ENCODE measurements at regions not wholly inside any gene's neighbourhood (a gene's known extent, or its start where the extent isn't known, plus 50 kb on each side); places are given as distances from the start of the nearest gene placed in this dataset.

DNA sequence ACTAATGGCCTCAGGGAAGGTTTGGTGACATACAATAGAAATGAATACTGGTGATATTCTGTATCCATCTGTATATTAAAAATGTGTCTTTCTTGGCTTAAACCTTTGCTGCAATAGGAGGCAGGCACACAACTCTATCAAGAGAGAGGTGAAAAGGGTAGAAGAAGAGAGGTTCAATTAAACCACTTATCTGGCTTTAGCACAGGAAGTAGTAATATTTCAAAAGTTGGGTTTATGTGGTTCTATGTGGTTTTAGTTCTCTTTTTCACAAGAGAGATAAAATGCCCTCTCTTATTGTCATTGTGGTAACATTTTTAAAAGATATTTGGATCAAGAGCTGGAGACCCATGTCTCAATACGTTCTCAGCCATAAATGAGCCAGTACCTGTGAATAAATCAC is 146.2 kb upstream of the FNDC3A start:
- no peak for TF ChIP-seq EZH2phosphoT487 (IDR thresholded peaks at IDR 0.05; ENCODE audit: borderline replicate concordance, low read length)
- TF ChIP-seq, protein P1, sequence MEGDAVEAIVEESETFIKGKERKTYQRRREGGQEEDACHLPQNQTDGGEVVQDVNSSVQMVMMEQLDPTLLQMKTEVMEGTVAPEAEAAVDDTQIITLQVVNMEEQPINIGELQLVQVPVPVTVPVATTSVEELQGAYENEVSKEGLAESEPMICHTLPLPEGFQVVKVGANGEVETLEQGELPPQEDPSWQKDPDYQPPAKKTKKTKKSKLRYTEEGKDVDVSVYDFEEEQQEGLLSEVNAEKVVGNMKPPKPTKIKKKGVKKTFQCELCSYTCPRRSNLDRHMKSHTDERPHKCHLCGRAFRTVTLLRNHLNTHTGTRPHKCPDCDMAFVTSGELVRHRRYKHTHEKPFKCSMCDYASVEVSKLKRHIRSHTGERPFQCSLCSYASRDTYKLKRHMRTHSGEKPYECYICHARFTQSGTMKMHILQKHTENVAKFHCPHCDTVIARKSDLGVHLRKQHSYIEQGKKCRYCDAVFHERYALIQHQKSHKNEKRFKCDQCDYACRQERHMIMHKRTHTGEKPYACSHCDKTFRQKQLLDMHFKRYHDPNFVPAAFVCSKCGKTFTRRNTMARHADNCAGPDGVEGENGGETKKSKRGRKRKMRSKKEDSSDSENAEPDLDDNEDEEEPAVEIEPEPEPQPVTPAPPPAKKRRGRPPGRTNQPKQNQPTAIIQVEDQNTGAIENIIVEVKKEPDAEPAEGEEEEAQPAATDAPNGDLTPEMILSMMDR (IDR thresholded peaks at IDR 0.05; ENCODE audit: low read depth, low read length, poor library complexity, severe bottlenecking): no peak

All from DOHH2 (cell line).